ENCODE measurements at regions not wholly inside any gene's neighbourhood (a gene's known extent, or its start where the extent isn't known, plus 50 kb on each side); places are given as distances from the start of the nearest gene placed in this dataset.
"Not testable (repeated sequence)": the region's sequence is repeated elsewhere in the genome, so short reads cannot be mapped to it uniquely, and the experiment has no call there.

GRCh38 chr21:10379816-10380215 is 141.6 kb upstream of the TPTE start:
- H3K27me3 ChIP-seq (replicated peaks; ENCODE audit: control insufficient read depth, insufficient read depth, low read length); H3K9me3 ChIP-seq; intact Hi-C loops (cut with micrococcal nuclease; ENCODE audit: unreplicated experiment); H3K4me3 Mint-ChIP-seq (ENCODE audit: unreplicated experiment); H3K36me3 Mint-ChIP-seq (ENCODE audit: insufficient read depth, unreplicated experiment); BruUV-seq (replicated peaks); POLR2A ChIA-PET; CTCF ChIA-PET; H3K27ac Mint-ChIP-seq (ENCODE audit: unreplicated experiment); H3K36me3 ChIP-seq (ENCODE audit: control insufficient read depth, insufficient read depth, low read length); H3K4me3 ChIP-seq (ENCODE audit: low read depth, low read length); H3K4me1 Mint-ChIP-seq (ENCODE audit: low read depth, unreplicated experiment); DNase-seq; H3K4me1 ChIP-seq; H3K27me3 Mint-ChIP-seq (ENCODE audit: insufficient read depth, unreplicated experiment): not testable (repeated sequence)
- peaks cover 28% of the 10 kb centered on the region for H3K9me3 Mint-ChIP-seq (ENCODE audit: unreplicated experiment)

GRCh38 chr21:10381687-10382060 is 139.7 kb upstream of the TPTE start:
- BruUV-seq (replicated peaks); H3K27me3 Mint-ChIP-seq (ENCODE audit: insufficient read depth, unreplicated experiment); CTCF ChIA-PET; H3K27me3 ChIP-seq (replicated peaks; ENCODE audit: control insufficient read depth, insufficient read depth, low read length); H3K9me3 ChIP-seq; intact Hi-C loops (cut with micrococcal nuclease; ENCODE audit: unreplicated experiment); H3K27ac Mint-ChIP-seq (ENCODE audit: unreplicated experiment); H3K4me3 ChIP-seq (ENCODE audit: low read depth, low read length); H3K36me3 Mint-ChIP-seq (ENCODE audit: insufficient read depth, unreplicated experiment); H3K4me1 Mint-ChIP-seq (ENCODE audit: low read depth, unreplicated experiment); H3K4me1 ChIP-seq; POLR2A ChIA-PET; H3K4me3 Mint-ChIP-seq (ENCODE audit: unreplicated experiment); DNase-seq; H3K36me3 ChIP-seq (ENCODE audit: control insufficient read depth, insufficient read depth, low read length): not testable (repeated sequence)
- H3K9me3 Mint-ChIP-seq (ENCODE audit: unreplicated experiment) = peaks cover 15% of the 10 kb centered on the region

- H3K27me3 Mint-ChIP-seq (ENCODE audit: insufficient read depth, unreplicated experiment); H3K4me3 ChIP-seq (ENCODE audit: low read depth, low read length); BruUV-seq (replicated peaks); POLR2A ChIA-PET; H3K4me1 Mint-ChIP-seq (ENCODE audit: low read depth, unreplicated experiment); H3K4me3 Mint-ChIP-seq (ENCODE audit: unreplicated experiment); H3K36me3 Mint-ChIP-seq (ENCODE audit: insufficient read depth, unreplicated experiment); H3K27me3 ChIP-seq (replicated peaks; ENCODE audit: control insufficient read depth, insufficient read depth, low read length); H3K27ac Mint-ChIP-seq (ENCODE audit: unreplicated experiment); H3K4me1 ChIP-seq; H3K36me3 ChIP-seq (ENCODE audit: control insufficient read depth, insufficient read depth, low read length); DNase-seq; intact Hi-C loops (cut with micrococcal nuclease; ENCODE audit: unreplicated experiment); CTCF ChIA-PET: not testable (repeated sequence)
- peaks cover 15% of the 10 kb centered on the region for H3K9me3 Mint-ChIP-seq (ENCODE audit: unreplicated experiment)
- peaks cover 12% of the 10 kb centered on the region for H3K9me3 ChIP-seq
Observed at GRCh38 chr21:10382135-10382534, 139.2 kb upstream of the TPTE start.

DNA sequence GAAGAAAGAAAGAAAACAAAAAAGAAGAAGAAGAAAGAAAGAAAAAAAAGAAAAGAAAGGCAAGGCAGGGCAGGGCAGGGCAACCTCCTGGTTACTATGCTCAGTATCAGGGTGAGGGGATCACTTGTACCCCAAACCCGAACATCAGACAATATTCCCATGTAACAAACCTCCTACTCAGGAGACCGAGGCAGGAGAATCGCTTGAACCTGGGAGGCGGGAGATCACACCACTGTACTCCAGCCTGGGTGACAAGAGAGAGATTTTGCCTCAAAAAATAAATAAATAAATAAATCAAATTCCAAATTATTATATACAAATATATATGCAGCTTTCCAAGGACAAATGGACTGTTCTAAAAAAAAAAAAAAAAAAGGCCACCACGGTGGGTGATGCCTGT is 138.8 kb upstream of the TPTE start:
- H3K4me1 ChIP-seq; DNase-seq; BruUV-seq (replicated peaks); intact Hi-C loops (cut with micrococcal nuclease; ENCODE audit: unreplicated experiment); CTCF ChIA-PET; H3K4me1 Mint-ChIP-seq (ENCODE audit: low read depth, unreplicated experiment); H3K27me3 Mint-ChIP-seq (ENCODE audit: insufficient read depth, unreplicated experiment); H3K4me3 ChIP-seq (ENCODE audit: low read depth, low read length); H3K36me3 Mint-ChIP-seq (ENCODE audit: insufficient read depth, unreplicated experiment); H3K27me3 ChIP-seq (replicated peaks; ENCODE audit: control insufficient read depth, insufficient read depth, low read length); H3K4me3 Mint-ChIP-seq (ENCODE audit: unreplicated experiment); POLR2A ChIA-PET; H3K27ac Mint-ChIP-seq (ENCODE audit: unreplicated experiment); H3K36me3 ChIP-seq (ENCODE audit: control insufficient read depth, insufficient read depth, low read length): not testable (repeated sequence)
- H3K9me3 Mint-ChIP-seq (ENCODE audit: unreplicated experiment) = peaks cover 15% of the 10 kb centered on the region
- H3K9me3 ChIP-seq = peaks cover 12% of the 10 kb centered on the region

DNA sequence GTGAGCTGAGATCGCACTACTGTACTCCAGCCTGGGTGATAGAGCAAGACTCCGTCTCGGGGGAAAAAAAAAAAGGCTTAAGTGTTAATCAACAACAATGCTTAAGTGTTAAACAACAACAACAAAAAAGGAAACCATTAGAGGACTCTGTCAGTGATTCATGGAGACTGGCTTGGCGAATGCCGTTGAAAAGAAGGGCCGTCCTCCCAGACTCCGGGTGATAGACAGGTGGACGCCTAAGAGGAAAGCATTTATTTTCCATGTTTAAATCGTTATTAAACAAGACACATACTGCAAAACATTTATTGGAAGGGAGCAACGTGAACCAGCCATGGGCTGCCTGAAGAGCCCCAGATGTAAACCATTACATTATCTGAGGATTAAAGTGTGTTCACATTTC is 137.8 kb upstream of the TPTE start:
- DNase-seq; H3K36me3 Mint-ChIP-seq (ENCODE audit: insufficient read depth, unreplicated experiment); H3K27me3 Mint-ChIP-seq (ENCODE audit: insufficient read depth, unreplicated experiment); H3K4me3 Mint-ChIP-seq (ENCODE audit: unreplicated experiment); intact Hi-C loops (cut with micrococcal nuclease; ENCODE audit: unreplicated experiment); CTCF ChIA-PET; H3K27ac Mint-ChIP-seq (ENCODE audit: unreplicated experiment); POLR2A ChIA-PET; H3K9me3 Mint-ChIP-seq (ENCODE audit: unreplicated experiment); H3K36me3 ChIP-seq (ENCODE audit: control insufficient read depth, insufficient read depth, low read length); H3K27me3 ChIP-seq (replicated peaks; ENCODE audit: control insufficient read depth, insufficient read depth, low read length); H3K4me1 Mint-ChIP-seq (ENCODE audit: low read depth, unreplicated experiment); H3K4me1 ChIP-seq; H3K4me3 ChIP-seq (ENCODE audit: low read depth, low read length); BruUV-seq (replicated peaks): not testable (repeated sequence)
- H3K9me3 ChIP-seq = peaks cover 12% of the 10 kb centered on the region

GRCh38 chr21:10384304-10384861 is 137.0 kb upstream of the TPTE start:
- H3K4me1 Mint-ChIP-seq (ENCODE audit: low read depth, unreplicated experiment); BruUV-seq (replicated peaks); POLR2A ChIA-PET; H3K27me3 ChIP-seq (replicated peaks; ENCODE audit: control insufficient read depth, insufficient read depth, low read length); H3K4me3 ChIP-seq (ENCODE audit: low read depth, low read length); H3K9me3 Mint-ChIP-seq (ENCODE audit: unreplicated experiment); H3K4me1 ChIP-seq; H3K4me3 Mint-ChIP-seq (ENCODE audit: unreplicated experiment); H3K27me3 Mint-ChIP-seq (ENCODE audit: insufficient read depth, unreplicated experiment); H3K36me3 ChIP-seq (ENCODE audit: control insufficient read depth, insufficient read depth, low read length); DNase-seq; H3K36me3 Mint-ChIP-seq (ENCODE audit: insufficient read depth, unreplicated experiment); intact Hi-C loops (cut with micrococcal nuclease; ENCODE audit: unreplicated experiment); CTCF ChIA-PET; H3K27ac Mint-ChIP-seq (ENCODE audit: unreplicated experiment): not testable (repeated sequence)
- peaks cover 12% of the 10 kb centered on the region for H3K9me3 ChIP-seq

GRCh38 chr21:10385202-10385601 is 136.2 kb upstream of the TPTE start:
- DNase-seq; CTCF ChIA-PET; H3K4me1 Mint-ChIP-seq (ENCODE audit: low read depth, unreplicated experiment); H3K9me3 ChIP-seq; H3K27me3 ChIP-seq (replicated peaks; ENCODE audit: control insufficient read depth, insufficient read depth, low read length); H3K4me3 Mint-ChIP-seq (ENCODE audit: unreplicated experiment); H3K27me3 Mint-ChIP-seq (ENCODE audit: insufficient read depth, unreplicated experiment); H3K4me3 ChIP-seq (ENCODE audit: low read depth, low read length); H3K36me3 ChIP-seq (ENCODE audit: control insufficient read depth, insufficient read depth, low read length); H3K9me3 Mint-ChIP-seq (ENCODE audit: unreplicated experiment); POLR2A ChIA-PET; intact Hi-C loops (cut with micrococcal nuclease; ENCODE audit: unreplicated experiment); H3K36me3 Mint-ChIP-seq (ENCODE audit: insufficient read depth, unreplicated experiment); H3K4me1 ChIP-seq; H3K27ac Mint-ChIP-seq (ENCODE audit: unreplicated experiment); BruUV-seq (replicated peaks): not testable (repeated sequence)
